CD4-positive, alpha-beta T cell treated with Interleukin-17A for 4 hours (primary cell): ENCODE measurements at regions not wholly inside any gene's neighbourhood (a gene's known extent, or its start where the extent isn't known, plus 50 kb on each side); places are given as distances from the start of the nearest gene placed in this dataset.
"Not testable (repeated sequence)": the region's sequence is repeated elsewhere in the genome, so short reads cannot be mapped to it uniquely, and the experiment has no call there.

Experiments used
- DNase-seq: peaks from one replicate; pipeline ENCODE4 v3.0.0-alpha.2; 2020; ENCODE audit warnings: mixed read lengths

DNA sequence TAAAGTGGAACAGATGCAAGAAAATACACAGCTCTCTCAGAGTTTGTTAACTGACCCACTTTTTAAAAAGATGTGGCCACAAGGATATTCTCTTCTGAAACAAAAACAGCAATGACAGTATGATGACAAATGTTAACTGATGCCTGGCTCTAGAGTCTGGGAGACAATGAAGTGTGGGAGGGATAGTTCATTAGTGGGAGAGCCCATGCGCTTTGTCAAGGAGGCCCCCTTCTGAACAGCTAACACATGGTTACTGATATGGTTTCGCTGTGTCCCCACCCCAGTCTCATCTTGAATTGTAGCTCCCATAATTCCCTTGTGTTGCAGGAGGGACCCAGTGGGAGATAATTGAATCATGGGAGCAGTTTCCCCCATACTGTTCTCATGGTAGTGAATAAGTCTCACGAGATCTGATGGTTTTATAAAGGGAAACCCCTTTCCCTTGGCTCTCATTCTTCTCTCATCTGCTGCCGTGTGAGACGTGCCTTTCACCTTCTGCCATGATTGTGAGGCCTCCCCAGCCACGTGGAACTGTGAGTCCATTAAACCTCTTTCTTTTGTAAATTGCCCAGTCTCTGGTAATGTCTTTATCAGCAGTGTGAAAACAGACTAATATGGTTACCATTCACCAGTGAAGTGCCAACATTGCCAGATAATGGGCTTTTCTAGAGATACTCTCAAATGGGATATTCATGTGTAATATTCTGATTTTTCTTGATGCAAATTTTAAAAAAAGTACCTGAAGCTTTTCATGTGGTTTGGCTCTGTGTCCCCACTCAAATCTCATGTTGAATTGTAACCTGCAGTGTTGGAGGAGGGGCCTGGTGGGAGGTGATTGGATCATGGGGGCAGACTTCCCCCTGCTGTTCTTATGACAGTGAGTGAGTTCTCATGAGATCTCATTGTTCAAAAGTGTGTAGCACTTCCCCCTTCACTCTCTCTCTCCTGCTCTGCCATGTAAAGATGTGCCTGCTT lies 435.8 kb downstream of the SHISA9 start:
- DNase-seq, result not testable (repeated sequence)

- no peak for DNase-seq
Observed at GRCh38 chr16:13338044-13338443, 436.6 kb downstream of the SHISA9 start.

GRCh38 chr16:13342675-13343074 lies 441.3 kb downstream of the SHISA9 start:
- no peak for DNase-seq

- DNase-seq, result no peak
Observed at GRCh38 chr16:13344001-13344400, 442.6 kb downstream of the SHISA9 start.

- no peak for DNase-seq
Observed at GRCh38 chr16:13348416-13348815, 447.0 kb downstream of the SHISA9 start.

DNA sequence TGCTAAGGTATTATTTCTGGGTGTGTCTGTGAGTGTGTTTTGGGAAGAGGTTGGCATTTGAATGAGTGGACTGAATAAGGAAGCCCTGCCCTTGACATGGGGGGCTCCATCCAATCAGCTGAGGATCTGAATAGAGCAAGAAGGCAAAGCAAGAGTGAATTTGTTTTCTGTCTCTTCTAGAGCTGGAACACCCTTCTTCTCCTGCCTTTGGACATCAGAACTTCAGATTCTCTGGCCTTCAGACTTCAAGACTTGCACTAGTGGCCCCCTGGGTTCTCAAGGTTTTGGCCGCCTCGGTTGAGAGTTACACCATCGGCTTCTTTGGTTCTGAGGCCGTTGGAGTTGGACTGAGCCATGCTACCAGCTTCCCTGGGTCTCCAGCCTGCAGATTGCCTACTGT lies 448.6 kb downstream of the SHISA9 start:
- no peak for DNase-seq

DNA sequence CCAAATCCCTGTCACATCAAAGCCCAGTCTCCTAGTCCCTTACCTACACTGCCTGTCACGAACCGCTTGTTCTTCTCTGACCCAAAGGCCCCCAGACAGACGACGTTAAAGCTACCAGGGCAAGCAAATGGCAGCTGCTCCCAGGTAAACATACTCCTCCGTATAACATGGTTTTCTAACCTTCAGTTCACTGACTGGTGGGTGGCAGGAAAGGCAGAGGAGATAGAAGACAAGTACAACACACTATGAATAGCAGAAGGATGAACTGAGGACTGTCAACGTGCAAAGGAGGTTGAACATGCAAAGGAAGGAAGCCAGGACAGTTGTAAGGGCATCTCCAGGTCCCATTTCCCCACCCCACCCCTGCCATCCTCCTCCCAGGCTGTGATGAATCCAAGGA lies 449.8 kb downstream of the SHISA9 start:
- DNase-seq, result no peak

DNA sequence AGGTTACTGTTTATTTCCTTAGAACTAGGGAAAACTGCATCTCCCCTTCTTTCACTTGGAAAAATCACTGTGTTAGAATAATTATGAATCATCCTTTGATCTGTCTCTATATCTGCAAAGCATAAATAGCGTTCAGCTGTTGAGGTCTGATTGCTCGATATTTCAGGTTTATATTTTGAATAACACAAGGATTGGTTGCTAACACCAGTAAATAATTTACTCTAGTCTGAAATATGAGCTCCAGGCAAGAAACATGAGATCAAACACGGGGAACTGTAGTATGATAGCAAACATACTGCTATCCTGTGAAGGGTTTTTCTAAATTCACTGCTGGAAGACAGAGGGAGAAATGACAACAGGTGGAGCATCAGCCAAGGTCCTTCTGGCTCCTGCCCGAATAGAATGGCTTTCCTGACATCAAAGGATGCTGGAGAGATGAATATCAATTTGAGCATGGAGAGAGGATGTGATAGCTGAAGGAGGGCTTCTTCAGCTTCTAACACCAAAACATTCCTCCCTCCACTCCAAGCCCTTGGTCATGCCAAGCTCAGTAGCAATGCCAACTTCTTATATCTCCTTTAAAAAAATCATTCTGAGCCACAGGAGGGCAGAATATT lies 450.3 kb downstream of the SHISA9 start:
- no peak for DNase-seq

DNA sequence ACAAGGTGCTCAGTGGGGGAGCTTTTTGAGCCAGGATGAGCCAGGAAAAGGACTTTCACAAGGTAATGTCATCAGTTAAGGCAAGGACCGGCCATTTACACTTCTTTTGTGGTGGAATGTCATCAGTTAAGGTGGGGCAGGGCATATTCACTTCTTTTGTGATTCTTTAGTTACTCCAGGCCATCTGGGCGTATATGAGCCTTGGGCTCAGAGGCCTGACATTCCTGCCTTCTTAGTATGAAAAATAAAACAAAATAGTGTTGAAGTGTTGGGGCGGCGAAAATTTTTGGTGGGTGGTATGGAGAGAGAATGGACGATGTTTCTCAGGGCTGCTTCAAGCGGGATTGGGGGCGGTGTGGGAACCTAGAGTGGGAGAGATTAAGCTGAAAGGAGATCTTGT lies 451.4 kb downstream of the SHISA9 start:
- DNase-seq, result not testable (repeated sequence)

DNA sequence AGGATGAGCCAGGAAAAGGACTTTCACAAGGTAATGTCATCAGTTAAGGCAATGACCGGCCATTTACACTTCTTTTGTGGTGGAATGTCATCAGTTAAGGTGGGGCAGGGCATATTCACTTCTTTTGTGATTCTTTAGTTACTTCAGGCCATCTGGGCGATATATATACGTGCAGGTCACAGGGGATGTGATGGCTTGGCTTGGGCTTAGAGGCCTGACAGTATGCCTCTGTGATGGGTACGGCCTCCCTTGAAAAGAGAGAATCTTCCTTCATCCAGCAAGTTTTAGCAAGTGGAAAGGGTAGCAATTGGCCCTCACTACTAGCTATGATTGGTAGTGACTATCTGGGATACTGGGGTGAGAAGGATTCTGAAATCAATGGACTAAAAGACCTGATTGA lies 456.4 kb downstream of the SHISA9 start:
- DNase-seq, result not testable (repeated sequence)

GRCh38 chr16:13359835-13360234 lies 458.4 kb downstream of the SHISA9 start:
- no peak for DNase-seq

- DNase-seq, result no peak
Observed at GRCh38 chr16:13372421-13372820, 471.0 kb downstream of the SHISA9 start.

DNA sequence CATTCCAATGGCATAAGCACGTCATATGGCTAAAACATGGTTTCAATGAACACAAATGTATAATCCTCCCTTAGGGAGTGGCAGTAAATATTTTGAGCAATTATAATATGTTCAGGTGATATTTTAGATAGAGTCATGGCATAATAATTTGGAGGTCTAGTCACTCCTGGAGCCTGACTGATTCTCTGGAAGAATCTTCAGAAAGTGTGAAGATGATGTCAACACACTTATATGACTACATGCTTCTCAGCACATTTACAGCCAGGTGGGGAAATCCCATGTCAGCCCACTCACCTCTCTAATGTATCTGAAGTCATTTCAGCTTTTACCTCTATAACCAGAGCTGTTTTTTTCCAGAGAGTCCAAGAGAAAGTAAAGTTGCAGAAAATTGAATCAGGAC lies 474.8 kb downstream of the SHISA9 start:
- no peak for DNase-seq

DNA sequence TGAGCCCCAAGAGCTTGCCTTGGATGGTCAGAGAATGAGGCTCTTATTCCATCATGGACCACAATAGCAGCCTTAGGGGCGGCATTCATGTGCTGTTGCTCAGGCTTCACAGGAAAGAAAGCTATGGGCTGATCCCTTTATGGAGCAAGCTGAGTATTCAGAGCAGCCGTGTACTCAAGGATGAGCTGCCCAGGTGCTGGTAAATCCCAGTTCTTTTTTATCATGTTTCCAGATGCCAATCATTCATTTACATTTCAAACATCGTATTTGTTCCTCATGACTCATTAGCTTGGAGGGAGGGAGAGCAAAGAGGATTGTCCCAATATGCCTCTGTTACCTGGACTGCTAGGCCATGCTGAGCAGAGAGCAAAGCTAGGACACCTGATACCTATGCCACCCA lies 475.7 kb downstream of the SHISA9 start:
- DNase-seq, result no peak

DNA sequence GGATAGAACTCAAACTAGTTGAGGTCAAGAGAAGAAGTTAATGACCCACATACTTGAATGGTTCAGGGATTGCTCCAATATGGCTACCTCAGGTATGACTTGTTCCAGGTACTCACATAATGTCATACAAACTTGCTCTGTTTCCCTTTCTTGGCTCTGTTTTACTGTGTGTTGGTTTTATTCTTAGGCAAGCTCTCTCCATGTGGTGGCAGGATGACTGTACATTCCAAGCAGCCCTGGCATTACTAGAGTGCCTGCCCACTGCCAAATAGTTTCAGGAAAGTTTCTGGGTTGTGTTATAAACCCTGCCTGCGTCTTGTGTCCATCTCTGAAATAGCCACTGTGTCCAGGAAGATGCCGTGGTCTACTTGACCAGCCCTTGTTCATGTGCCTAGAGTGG lies 476.8 kb downstream of the SHISA9 start:
- DNase-seq, result no peak

GRCh38 chr16:13379266-13379665 lies 477.9 kb downstream of the SHISA9 start:
- no peak for DNase-seq

DNA sequence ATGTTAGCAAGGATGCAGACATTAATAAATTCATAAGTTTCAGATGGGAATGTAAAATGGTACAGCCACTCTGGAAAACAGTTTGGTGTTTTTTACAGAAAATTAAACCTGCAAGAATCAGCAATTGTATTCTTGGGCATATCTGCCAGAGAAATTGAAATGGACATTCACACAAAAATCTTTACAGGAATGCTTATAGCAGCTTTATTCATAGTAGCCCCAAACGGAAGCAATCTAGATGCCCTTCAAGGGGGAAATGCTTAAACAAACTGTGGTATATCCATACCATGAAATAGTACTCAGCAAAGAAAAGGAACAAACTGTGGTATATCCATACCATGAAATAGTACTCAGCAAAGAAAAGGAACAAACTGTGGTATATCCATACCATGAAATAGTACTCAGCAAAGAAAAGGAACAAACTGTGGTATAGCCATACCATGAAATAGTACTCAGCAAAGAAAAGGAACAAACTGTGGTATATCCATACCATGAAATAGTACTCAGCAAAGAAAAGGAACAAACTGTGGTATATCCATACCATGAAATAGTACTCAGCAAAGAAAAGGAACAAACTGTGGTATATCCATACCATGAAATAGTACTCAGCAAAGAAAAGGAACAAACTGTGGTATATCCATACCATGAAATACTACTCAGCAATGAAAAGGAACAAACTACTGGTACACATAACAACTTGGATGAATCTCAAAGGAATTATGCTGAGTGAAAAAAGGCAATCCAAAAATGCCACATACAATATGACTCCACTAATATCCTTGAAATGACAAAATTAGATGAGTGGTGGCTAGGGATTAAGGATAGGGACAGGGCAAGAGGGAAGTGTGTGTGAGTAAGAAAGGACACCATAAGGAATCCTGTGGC lies 484.0 kb downstream of the SHISA9 start:
- not testable (repeated sequence) for DNase-seq

DNA sequence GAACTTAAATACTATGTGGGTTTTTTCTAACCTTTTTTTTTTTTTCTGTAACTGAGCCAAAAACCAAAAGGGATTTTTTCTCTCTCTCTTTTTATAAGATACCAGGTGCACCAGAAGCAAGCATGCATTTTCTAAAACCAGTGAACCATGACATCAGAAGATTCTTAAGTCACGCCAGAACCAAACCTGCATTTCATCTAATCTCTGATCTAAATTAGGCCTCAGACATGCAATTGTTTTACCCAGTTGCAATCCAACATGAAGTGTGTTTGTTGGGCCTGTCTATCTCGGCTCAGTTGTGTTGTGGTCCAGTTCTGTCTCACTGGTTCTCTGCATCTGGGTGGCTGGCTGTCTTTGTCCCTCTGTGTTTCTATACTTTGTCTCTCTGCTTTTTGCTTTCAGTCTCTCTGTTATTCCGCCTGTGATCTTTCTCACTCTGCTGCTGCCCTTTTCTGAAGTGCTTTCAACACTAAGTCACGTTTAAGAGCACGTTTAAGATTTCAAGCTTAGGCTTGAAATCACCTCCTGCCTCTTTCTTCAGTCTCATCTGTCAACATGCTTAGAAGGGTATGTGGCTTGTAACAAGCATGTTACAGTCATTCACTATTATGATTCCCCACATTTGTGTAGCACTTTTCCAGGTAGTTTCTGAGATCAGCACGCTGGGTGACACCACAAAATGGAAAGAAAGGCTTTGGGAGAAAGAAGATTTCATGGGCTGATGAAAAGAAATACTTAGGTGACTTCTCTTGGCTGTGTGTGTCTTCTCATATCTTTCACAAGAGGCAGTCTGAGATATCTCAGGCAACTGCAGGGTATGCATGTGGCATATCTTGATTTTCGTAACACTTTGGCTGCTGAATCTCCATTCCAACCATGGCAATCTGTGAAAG lies 488.9 kb downstream of the SHISA9 start:
- DNase-seq, result no peak

- no peak for DNase-seq
Observed at GRCh38 chr16:13390986-13391305, 489.5 kb downstream of the SHISA9 start.

- DNase-seq, result no peak
Observed at GRCh38 chr16:13391337-13391736, 489.9 kb downstream of the SHISA9 start.

DNA sequence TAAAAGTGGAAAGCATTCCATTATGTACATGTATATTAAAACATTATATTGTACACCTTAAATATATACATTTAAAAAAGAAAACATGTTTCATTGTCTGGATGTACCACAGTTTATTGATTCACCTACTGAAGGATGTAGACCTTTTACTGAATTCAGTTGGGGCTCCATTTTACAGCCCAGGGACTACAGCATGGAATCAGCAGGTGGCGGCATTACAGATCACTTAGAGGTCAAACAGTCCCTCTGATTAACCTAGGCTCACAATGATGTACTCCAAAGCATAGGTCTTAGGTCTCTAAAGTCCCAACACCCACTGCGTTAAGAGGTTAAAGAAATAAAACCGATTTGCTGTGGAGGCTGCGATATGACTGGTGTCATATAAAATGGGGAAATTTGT lies 490.9 kb downstream of the SHISA9 start:
- no peak for DNase-seq

DNA sequence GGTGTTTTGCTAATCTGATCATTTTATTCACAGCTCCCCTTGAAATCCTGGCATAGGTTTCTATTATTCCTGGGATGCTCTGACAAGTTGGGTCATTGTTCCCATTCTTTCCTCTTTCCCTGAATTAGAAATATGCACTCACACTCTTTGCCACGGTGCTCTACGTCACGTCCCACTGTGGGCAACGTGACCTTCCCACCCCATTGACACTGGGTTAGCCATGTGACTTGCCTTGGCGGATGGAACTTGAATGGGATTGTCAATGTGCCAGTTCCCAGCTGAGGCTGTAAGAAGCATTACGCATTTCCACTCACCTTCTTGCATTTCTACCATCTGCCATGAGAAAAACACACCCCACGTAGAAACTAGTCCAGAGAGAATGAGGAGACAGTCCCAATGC lies 492.4 kb downstream of the SHISA9 start:
- no peak for DNase-seq
